ENCODE measurements at regions not wholly inside any gene's neighbourhood (a gene's known extent, or its start where the extent isn't known, plus 50 kb on each side); places are given as distances from the start of the nearest gene placed in this dataset.

GRCh38 chr2:58369594-58369993, 128.5 kb upstream of the FANCL start:
- TF ChIP-seq REST (IDR thresholded peaks at IDR 0.05; ENCODE audit: insufficient replicate concordance, low read depth) (no peak), GABPA (IDR thresholded peaks at IDR 0.05; ENCODE audit: low read depth) (no peak), SPI1 (IDR thresholded peaks at IDR 0.05; ENCODE audit: borderline replicate concordance, low read depth) (no peak), CTCF (IDR thresholded peaks at IDR 0.05; ENCODE audit: insufficient read depth, low read length) (no peak), POLR2AphosphoS5 (IDR thresholded peaks at IDR 0.05; ENCODE audit: low read depth) (no peak)
- no peak for DNase-seq (ENCODE audit: low read depth in 1 of 2, low spot score in 1 of 2)
- no peak overlapping the region for H3K4me3 ChIP-seq (replicated peaks; ENCODE audit: insufficient read depth, low read length)

GRCh38 chr2:58364098-58364497, 123.0 kb upstream of the FANCL start:
- no peak for DNase-seq (ENCODE audit: low read depth in 1 of 2, low spot score in 1 of 2)
- Histone ChIP-seq H3K27ac (replicated peaks) (no peak overlapping the region), H3K4me3 (replicated peaks; ENCODE audit: insufficient read depth, low read length) (no peak overlapping the region), H3K27me3 (ENCODE audit: insufficient read depth, poor library complexity, severe bottlenecking) (no peaks in the 10 kb centered on the region)
- TF ChIP-seq GABPA (IDR thresholded peaks at IDR 0.05; ENCODE audit: low read depth) (no peak), SPI1 (IDR thresholded peaks at IDR 0.05; ENCODE audit: borderline replicate concordance, low read depth) (no peak), POLR2AphosphoS5 (IDR thresholded peaks at IDR 0.05; ENCODE audit: low read depth) (no peak), CTCF (IDR thresholded peaks at IDR 0.05; ENCODE audit: insufficient read depth, low read length) (no peak), REST (IDR thresholded peaks at IDR 0.05; ENCODE audit: insufficient replicate concordance, low read depth) (no peak)

More at GRCh38 chr2:58369594-58369993, 128.5 kb upstream of the FANCL start:
- no peak overlapping the region for H3K27ac ChIP-seq (replicated peaks)
- H3K27me3 ChIP-seq (ENCODE audit: insufficient read depth, poor library complexity, severe bottlenecking) = no peaks in the 10 kb centered on the region

DNA sequence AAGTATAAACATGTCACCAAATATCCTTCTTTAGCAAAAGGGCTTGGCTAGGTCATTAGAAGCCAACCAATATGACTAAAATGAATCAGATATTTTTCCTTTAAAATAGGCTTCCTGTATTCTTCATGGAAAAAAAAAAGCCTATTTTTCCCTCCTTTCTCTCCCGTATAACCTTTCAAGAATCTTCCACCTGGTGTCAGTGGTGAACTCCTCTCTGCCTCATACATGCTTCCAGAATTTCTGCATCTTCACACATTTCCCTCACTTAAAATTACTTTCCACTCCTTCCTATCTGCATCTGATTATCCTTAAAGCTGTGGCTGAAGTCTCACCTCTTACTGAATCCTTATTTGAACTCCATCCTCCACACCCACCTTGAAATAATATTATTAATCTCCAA, 116.9 kb upstream of the FANCL start:
- TF ChIP-seq REST (IDR thresholded peaks at IDR 0.05; ENCODE audit: insufficient replicate concordance, low read depth) (no peak), SPI1 (IDR thresholded peaks at IDR 0.05; ENCODE audit: borderline replicate concordance, low read depth) (no peak), POLR2AphosphoS5 (IDR thresholded peaks at IDR 0.05; ENCODE audit: low read depth) (no peak), CTCF (IDR thresholded peaks at IDR 0.05; ENCODE audit: insufficient read depth, low read length) (no peak), GABPA (IDR thresholded peaks at IDR 0.05; ENCODE audit: low read depth) (no peak)
- Histone ChIP-seq H3K27me3 (ENCODE audit: insufficient read depth, poor library complexity, severe bottlenecking) (no peaks in the 10 kb centered on the region), H3K4me3 (replicated peaks; ENCODE audit: insufficient read depth, low read length) (no peak overlapping the region), H3K27ac (replicated peaks) (no peak overlapping the region)
- no peak for DNase-seq (ENCODE audit: low read depth in 1 of 2, low spot score in 1 of 2)

Data from HL-60 (cell line).